NCI-H524 (cell line): ENCODE measurements at regions not wholly inside any gene's neighbourhood (a gene's known extent, or its start where the extent isn't known, plus 50 kb on each side); places are given as distances from the start of the nearest gene placed in this dataset.
A peak's percentile ranks its signal among the peaks of the same experiment; 100 is the strongest.

Experiments used
- DNase-seq, 2 experiments: peaks; one replicate each; lab custom pipeline; 2025; lab: John Stamatoyannopoulos, UW

GRCh38 chr6:87851674-87852299, 149.8 kb upstream of the AKIRIN2 start:
- DNase-seq: no peak

GRCh38 chr6:87848616-87849015, 146.6 kb upstream of the AKIRIN2 start:
- DNase-seq: no peak

- no peak for DNase-seq
Measured at GRCh38 chr6:87847830-87848210, 145.8 kb upstream of the AKIRIN2 start.

GRCh38 chr6:87847135-87847829, 145.2 kb upstream of the AKIRIN2 start:
- no peak for DNase-seq

GRCh38 chr6:87846434-87846833, 144.4 kb upstream of the AKIRIN2 start:
- no peak for DNase-seq

- no peak for DNase-seq
Measured at GRCh38 chr6:87840324-87840723, 138.3 kb upstream of the AKIRIN2 start.

GRCh38 chr6:87837876-87838275, 135.8 kb upstream of the AKIRIN2 start:
- no peak for DNase-seq

GRCh38 chr6:87837444-87837843, 135.4 kb upstream of the AKIRIN2 start:
- DNase-seq: no peak

- DNase-seq: peak in 1 of 2 experiments; percentile 49
Measured at GRCh38 chr6:87832025-87832825, 130.2 kb upstream of the AKIRIN2 start.

- DNase-seq: no peak
Measured at GRCh38 chr6:87830907-87831306, 128.9 kb upstream of the AKIRIN2 start.

- DNase-seq: no peak
Measured at GRCh38 chr6:87829622-87830121, 127.6 kb upstream of the AKIRIN2 start.

- DNase-seq: no peak
Measured at GRCh38 chr6:87828044-87828443, 126.0 kb upstream of the AKIRIN2 start.

GRCh38 chr6:87827346-87827745, 125.3 kb upstream of the AKIRIN2 start:
- DNase-seq: no peak

- no peak for DNase-seq
Measured at GRCh38 chr6:87826424-87826823, 124.4 kb upstream of the AKIRIN2 start.

- no peak for DNase-seq
Measured at GRCh38 chr6:87825821-87826221, 123.8 kb upstream of the AKIRIN2 start.

GRCh38 chr6:87824958-87825491, 123.0 kb upstream of the AKIRIN2 start:
- no peak for DNase-seq

GRCh38 chr6:87822011-87822410, 120.0 kb upstream of the AKIRIN2 start:
- DNase-seq: peak in 1 of 2 experiments; percentile 8

GRCh38 chr6:87820343-87820984, 118.4 kb upstream of the AKIRIN2 start:
- DNase-seq: no peak

- DNase-seq: no peak
Measured at GRCh38 chr6:87817183-87817582, 115.2 kb upstream of the AKIRIN2 start.

- DNase-seq: no peak
Measured at GRCh38 chr6:87815449-87815848, 113.4 kb upstream of the AKIRIN2 start.

- DNase-seq: no peak
Measured at GRCh38 chr6:87808005-87808757, 106.1 kb upstream of the AKIRIN2 start.
